Stomach (tissue), 4 donors: ENCODE measurements at regions not wholly inside any gene's neighbourhood (a gene's known extent, or its start where the extent isn't known, plus 50 kb on each side); places are given as distances from the start of the nearest gene placed in this dataset.
A peak's percentile ranks its signal among the peaks of the same experiment; 100 is the strongest.

Experiments used
- EP300 ChIP-seq: sonication (generic); formaldehyde crosslinking; IDR thresholded peaks from one replicate; pipeline ENCODE4 v1.6.1; 2017; ENCODE audit warnings: antibody characterized with exemption
- POLR2A ChIP-seq, 4 donors: fragments of 450-650 bp; IDR thresholded peaks; one replicate each; pipeline ENCODE4 v1.6.1; 2016; ENCODE audit warnings: antibody characterized with exemption in 4 of 4, control low read depth in 2 of 4, mild to moderate bottlenecking in 1 of 4, moderate library complexity in 1 of 4
- POLR2AphosphoS5 ChIP-seq, 3 donors: sonication (generic); formaldehyde crosslinking; IDR thresholded peaks; one replicate each; pipeline ENCODE4 v1.6.1; 2016; ENCODE audit warnings: antibody characterized with exemption in 3 of 3
- TF ChIP-seq, protein P1 (sequence below), 7 experiments: fragments of 450-650 bp in 4 of 7; fragments of 200-600 bp in 3 of 7; sonication (generic) in 3 of 7; IDR thresholded peaks; one replicate each; pipeline ENCODE4 v1.5.1; 2016 to 2019; ENCODE audit warnings: antibody characterized with exemption in 7 of 7, control low read depth in 2 of 7, mild to moderate bottlenecking in 1 of 7

DNA sequence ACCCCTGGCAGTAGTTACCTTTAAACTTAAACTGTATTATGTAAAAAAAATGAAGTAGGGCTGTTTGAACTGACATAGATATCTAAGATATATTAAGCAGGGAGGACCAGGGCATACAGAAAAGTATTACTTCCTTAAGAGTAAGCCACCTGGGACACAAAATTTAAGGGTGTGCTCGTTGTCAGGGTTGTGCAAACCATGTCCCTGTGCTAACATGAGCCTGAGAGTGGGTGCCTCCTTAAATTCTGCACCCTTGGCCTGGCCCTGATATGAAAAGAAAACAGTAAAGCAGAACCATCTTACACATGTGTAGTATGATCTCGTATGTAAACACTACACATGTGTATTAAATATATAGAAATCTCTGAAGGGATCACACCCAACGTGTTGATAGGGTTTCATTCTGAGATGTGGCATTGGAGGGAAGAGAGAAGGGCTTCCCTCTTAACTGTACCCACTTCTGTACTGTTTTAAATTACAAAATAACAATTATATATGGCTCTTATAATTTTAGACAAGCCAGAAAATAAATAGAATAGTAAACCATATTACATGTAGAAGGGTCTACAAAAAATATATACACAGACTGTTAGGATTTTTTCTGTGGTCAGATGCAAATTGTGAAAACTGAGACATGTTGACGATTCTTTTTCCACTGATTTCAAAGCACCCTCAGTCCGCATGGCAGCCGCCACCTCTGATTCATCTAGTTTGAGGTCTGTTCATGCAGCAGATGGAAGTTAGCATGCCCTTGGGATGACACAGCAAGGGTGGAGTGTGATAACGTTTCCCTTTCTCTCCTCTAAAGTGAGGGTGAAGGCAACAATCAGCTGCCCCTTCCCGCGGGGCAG is 400.8 kb upstream of the PROK2 start:
- TF ChIP-seq POLR2A (IDR thresholded peaks at IDR 0.05) (no peak), POLR2AphosphoS5 (IDR thresholded peaks at IDR 0.05) (peak in 1 of 3 donors; percentile 5), EP300 (no peak)
- TF ChIP-seq, protein P1, sequence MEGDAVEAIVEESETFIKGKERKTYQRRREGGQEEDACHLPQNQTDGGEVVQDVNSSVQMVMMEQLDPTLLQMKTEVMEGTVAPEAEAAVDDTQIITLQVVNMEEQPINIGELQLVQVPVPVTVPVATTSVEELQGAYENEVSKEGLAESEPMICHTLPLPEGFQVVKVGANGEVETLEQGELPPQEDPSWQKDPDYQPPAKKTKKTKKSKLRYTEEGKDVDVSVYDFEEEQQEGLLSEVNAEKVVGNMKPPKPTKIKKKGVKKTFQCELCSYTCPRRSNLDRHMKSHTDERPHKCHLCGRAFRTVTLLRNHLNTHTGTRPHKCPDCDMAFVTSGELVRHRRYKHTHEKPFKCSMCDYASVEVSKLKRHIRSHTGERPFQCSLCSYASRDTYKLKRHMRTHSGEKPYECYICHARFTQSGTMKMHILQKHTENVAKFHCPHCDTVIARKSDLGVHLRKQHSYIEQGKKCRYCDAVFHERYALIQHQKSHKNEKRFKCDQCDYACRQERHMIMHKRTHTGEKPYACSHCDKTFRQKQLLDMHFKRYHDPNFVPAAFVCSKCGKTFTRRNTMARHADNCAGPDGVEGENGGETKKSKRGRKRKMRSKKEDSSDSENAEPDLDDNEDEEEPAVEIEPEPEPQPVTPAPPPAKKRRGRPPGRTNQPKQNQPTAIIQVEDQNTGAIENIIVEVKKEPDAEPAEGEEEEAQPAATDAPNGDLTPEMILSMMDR (IDR thresholded peaks at IDR 0.05), result no peak
